Memory B cell (primary cell): ENCODE measurements at regions not wholly inside any gene's neighbourhood (a gene's known extent, or its start where the extent isn't known, plus 50 kb on each side); places are given as distances from the start of the nearest gene placed in this dataset.

Source experiments
- ATAC-seq: fragments of 150-1000 bp; cut with Tn5 transposase; 2 replicates; pipeline ENCODE4 v1.10.0; 2021; ENCODE audit warnings: low read depth, mild to moderate bottlenecking, moderate library complexity
- DNase-seq, 2 donors: peaks; one replicate each; pipeline ENCODE4 v3.0.0; 2022; ENCODE audit warnings: low spot score in 2 of 2
- H3K27ac Mint-ChIP-seq: one replicate; pipeline ENCODE4 v1.8.0; 2022; ENCODE audit warnings: mild to moderate bottlenecking, moderate library complexity, mixed read lengths
- H3K27me3 Mint-ChIP-seq: one replicate; pipeline ENCODE4 v1.8.0; 2022; ENCODE audit warnings: mixed read lengths
- H3K36me3 Mint-ChIP-seq: one replicate; pipeline ENCODE4 v1.8.0; 2022; ENCODE audit warnings: mild to moderate bottlenecking, mixed read lengths
- H3K4me1 Mint-ChIP-seq: one replicate; pipeline ENCODE4 v1.8.0; 2022; ENCODE audit warnings: mixed read lengths
- H3K4me3 Mint-ChIP-seq: one replicate; pipeline ENCODE4 v1.8.0; 2022; ENCODE audit warnings: mild to moderate bottlenecking, moderate library complexity, mixed read lengths
- H3K9me3 Mint-ChIP-seq: one replicate; pipeline ENCODE4 v1.8.0; 2022; ENCODE audit warnings: mixed read lengths

GRCh38 chrX:13252726-13253125, 67.1 kb downstream of the ATXN3L start:
- no peaks in the 10 kb centered on the region for H3K9me3 Mint-ChIP-seq
- no peaks in the 10 kb centered on the region for H3K36me3 Mint-ChIP-seq
- peaks cover 29% of the 10 kb centered on the region for H3K4me1 Mint-ChIP-seq
- no peak overlapping the region for H3K4me3 Mint-ChIP-seq
- ATAC-seq (no peak), DNase-seq (no peak)
- H3K27ac Mint-ChIP-seq, result no peak overlapping the region
- H3K27me3 Mint-ChIP-seq, result no peaks in the 10 kb centered on the region

- Mint-ChIP-seq H3K27me3 (no peaks in the 10 kb centered on the region), H3K4me3 (no peak overlapping the region), H3K36me3 (no peaks in the 10 kb centered on the region), H3K9me3 (no peaks in the 10 kb centered on the region), H3K27ac (no peak overlapping the region), H3K4me1 (peaks cover 22% of the 10 kb centered on the region)
- DNase-seq (no peak), ATAC-seq (no peak)
Measured at GRCh38 chrX:13250826-13251580, 68.8 kb downstream of the ATXN3L start.

GRCh38 chrX:13248867-13249486, 70.9 kb downstream of the ATXN3L start:
- Mint-ChIP-seq H3K9me3 (no peaks in the 10 kb centered on the region), H3K27me3 (no peaks in the 10 kb centered on the region), H3K36me3 (no peaks in the 10 kb centered on the region), H3K27ac (no peak overlapping the region), H3K4me3 (no peak overlapping the region), H3K4me1 (peaks cover 11% of the 10 kb centered on the region)
- no peak for ATAC-seq
- DNase-seq, result no peak

DNA sequence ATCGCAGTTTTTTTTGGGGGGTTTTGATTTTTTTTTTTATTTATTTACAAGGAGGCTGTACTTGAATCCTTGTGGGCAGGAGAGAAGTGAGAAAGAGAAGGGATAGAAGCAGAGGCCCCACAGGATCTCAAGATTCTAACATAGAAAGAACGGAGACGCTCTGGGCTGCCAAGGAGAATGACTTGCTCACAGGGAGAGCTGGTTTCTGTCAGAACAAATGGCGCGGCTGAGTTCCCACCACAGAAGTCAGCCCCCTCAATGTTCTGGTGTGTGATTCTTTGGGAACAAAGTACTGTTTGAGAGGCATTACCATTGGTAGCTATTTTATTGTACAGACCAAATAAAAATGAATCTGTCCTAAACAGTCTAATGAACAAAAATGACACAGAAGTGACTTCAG, 80.6 kb downstream of the ATXN3L start:
- H3K9me3 Mint-ChIP-seq, result no peaks in the 10 kb centered on the region
- no peaks in the 10 kb centered on the region for H3K27me3 Mint-ChIP-seq
- no peak overlapping the region for H3K27ac Mint-ChIP-seq
- no peaks in the 10 kb centered on the region for H3K36me3 Mint-ChIP-seq
- no peak overlapping the region for H3K4me3 Mint-ChIP-seq
- H3K4me1 Mint-ChIP-seq, result no peaks in the 10 kb centered on the region
- DNase-seq (no peak), ATAC-seq (no peak)

GRCh38 chrX:13235930-13236329, 83.9 kb downstream of the ATXN3L start:
- Mint-ChIP-seq H3K36me3 (no peaks in the 10 kb centered on the region), H3K4me1 (peaks cover 2% of the 10 kb centered on the region), H3K27ac (no peak overlapping the region), H3K4me3 (no peak overlapping the region), H3K9me3 (no peaks in the 10 kb centered on the region), H3K27me3 (no peaks in the 10 kb centered on the region)
- DNase-seq (no peak), ATAC-seq (no peak)

GRCh38 chrX:13232484-13232883, 87.4 kb downstream of the ATXN3L start:
- H3K4me3 Mint-ChIP-seq, result no peak overlapping the region
- H3K36me3 Mint-ChIP-seq, result no peaks in the 10 kb centered on the region
- H3K9me3 Mint-ChIP-seq, result no peaks in the 10 kb centered on the region
- H3K27ac Mint-ChIP-seq, result no peak overlapping the region
- no peak for ATAC-seq
- H3K4me1 Mint-ChIP-seq, result peaks cover 2% of the 10 kb centered on the region
- no peaks in the 10 kb centered on the region for H3K27me3 Mint-ChIP-seq
- DNase-seq, result no peak

- Mint-ChIP-seq H3K27me3 (no peaks in the 10 kb centered on the region), H3K4me3 (no peak overlapping the region), H3K9me3 (no peaks in the 10 kb centered on the region), H3K36me3 (no peaks in the 10 kb centered on the region), H3K4me1 (peaks cover 4% of the 10 kb centered on the region), H3K27ac (no peak overlapping the region)
- no peak for ATAC-seq
- DNase-seq, result no peak
Measured at GRCh38 chrX:13226214-13226613, 93.6 kb downstream of the ATXN3L start.

DNA sequence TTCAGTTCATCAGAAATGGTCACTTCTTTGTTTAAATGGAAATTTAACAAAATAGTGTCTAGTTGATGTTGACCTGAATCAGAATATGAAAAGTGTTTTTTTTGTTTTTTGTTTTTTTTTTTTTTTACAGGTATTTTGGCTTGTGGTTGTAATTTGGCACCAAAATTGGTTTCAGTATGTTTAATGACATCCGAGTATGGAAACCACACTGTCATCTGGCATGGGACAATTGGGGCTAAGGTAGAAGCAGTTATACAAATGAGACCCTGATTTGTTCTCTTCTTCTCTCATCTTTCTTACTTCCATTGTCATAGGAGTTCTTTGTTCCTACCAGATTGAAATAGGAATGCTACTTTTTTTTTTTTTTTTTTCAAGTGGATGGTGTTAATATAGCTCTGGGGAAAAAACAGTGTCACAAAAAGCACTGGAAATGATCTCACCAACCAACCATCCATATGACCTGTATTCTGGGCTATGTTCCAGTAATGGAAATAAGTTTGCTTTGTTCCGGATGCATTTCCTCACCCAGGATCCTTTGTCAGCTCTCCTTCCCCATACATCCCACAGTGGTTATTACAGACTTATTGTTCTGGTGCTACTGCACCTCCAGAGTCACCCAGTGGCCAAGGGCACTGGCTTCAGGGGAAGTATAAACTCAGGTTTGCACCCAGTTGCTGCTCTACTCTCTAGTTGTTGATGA, 95.8 kb downstream of the ATXN3L start:
- no peaks in the 10 kb centered on the region for H3K27me3 Mint-ChIP-seq

GRCh38 chrX:13220916-13221315, 98.9 kb downstream of the ATXN3L start:
- no peaks in the 10 kb centered on the region for H3K27me3 Mint-ChIP-seq
- no peaks in the 10 kb centered on the region for H3K9me3 Mint-ChIP-seq
- H3K36me3 Mint-ChIP-seq, result no peaks in the 10 kb centered on the region
- peaks cover 7% of the 10 kb centered on the region for H3K4me1 Mint-ChIP-seq
- no peak overlapping the region for H3K27ac Mint-ChIP-seq
- DNase-seq (no peak), ATAC-seq (no peak)
- H3K4me3 Mint-ChIP-seq, result peak overlapping the region; percentile 59

More for the DNA sequence above, 95.8 kb downstream of the ATXN3L start:
- Mint-ChIP-seq H3K9me3 (no peaks in the 10 kb centered on the region), H3K4me3 (no peak overlapping the region), H3K27ac (no peak overlapping the region), H3K4me1 (peaks cover 7% of the 10 kb centered on the region), H3K36me3 (no peaks in the 10 kb centered on the region)
- no peak for ATAC-seq
- no peak for DNase-seq

DNA sequence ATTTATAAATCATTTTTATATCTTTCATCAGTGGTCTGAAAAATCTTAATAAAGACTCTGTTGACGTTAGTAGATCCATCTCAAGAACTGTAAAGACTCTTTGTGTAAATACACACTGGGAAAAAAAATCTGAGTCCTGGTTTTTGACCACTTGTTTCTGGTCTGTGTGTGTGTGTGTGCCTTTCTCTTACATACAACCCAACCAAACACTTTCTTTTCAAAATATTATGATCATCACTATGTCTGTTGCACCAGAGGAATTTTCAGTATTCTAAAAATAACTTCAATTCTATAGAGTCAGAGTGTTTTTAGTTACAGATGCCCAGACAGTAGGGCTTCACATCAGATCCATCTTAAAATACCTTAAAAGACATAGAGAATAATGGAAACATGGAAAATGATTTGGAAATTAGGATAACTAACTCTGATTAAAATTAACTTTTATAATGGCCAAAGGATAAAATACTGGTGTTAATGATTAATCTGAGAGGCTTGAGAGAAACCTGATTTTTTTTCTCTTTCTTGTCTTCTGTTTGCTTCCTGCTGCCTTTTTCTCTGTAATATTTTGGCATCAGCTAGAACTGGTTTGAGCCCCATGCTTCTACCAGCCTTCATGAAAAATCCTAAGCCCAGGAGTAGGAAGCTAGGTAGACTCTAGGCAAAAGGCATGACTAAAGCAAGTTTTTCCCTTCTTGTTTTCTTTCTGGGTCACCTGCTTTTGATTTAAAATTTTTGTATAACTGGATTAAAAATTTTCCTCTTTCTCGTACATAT, 99.7 kb downstream of the ATXN3L start:
- Mint-ChIP-seq H3K9me3 (no peaks in the 10 kb centered on the region), H3K36me3 (no peaks in the 10 kb centered on the region), H3K4me3 (no peak overlapping the region), H3K27me3 (no peaks in the 10 kb centered on the region), H3K27ac (no peak overlapping the region), H3K4me1 (peaks cover 7% of the 10 kb centered on the region)
- no peak for ATAC-seq
- DNase-seq, result no peak

- Mint-ChIP-seq H3K4me1 (peaks cover 7% of the 10 kb centered on the region), H3K36me3 (peaks cover 2% of the 10 kb centered on the region), H3K27ac (no peak overlapping the region), H3K9me3 (no peaks in the 10 kb centered on the region), H3K4me3 (no peak overlapping the region), H3K27me3 (no peaks in the 10 kb centered on the region)
- ATAC-seq (no peak), DNase-seq (no peak)
Measured at GRCh38 chrX:13218758-13219157, 101.1 kb downstream of the ATXN3L start.

GRCh38 chrX:13216139-13216538, 103.7 kb downstream of the ATXN3L start:
- DNase-seq (no peak), ATAC-seq (no peak)
- Mint-ChIP-seq H3K4me1 (peaks cover 2% of the 10 kb centered on the region), H3K27ac (no peak overlapping the region), H3K36me3 (peaks cover 2% of the 10 kb centered on the region), H3K4me3 (no peak overlapping the region), H3K9me3 (no peaks in the 10 kb centered on the region), H3K27me3 (no peaks in the 10 kb centered on the region)

DNA sequence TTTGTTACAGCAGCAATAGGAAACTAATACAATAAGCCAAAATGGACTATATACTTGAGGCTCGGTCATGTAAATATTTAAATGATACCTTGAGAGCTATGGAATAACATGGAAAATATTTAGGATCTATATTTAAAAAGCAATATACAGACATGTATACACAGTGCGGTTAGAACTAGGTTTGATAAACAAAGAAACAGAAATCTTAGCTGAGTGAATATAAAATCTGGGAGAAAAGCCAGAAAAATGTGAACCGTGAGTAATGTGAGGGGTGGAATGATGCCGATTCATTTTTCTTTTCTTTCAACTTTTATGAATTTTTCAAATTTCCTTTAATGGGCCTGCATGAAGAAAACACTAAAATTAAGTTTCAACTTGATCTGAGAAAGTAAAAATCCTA, 104.1 kb downstream of the ATXN3L start:
- no peaks in the 10 kb centered on the region for H3K27me3 Mint-ChIP-seq
- no peak overlapping the region for H3K27ac Mint-ChIP-seq
- ATAC-seq (no peak), DNase-seq (no peak)
- H3K36me3 Mint-ChIP-seq, result peaks cover 2% of the 10 kb centered on the region
- no peak overlapping the region for H3K4me3 Mint-ChIP-seq
- no peaks in the 10 kb centered on the region for H3K9me3 Mint-ChIP-seq
- no peaks in the 10 kb centered on the region for H3K4me1 Mint-ChIP-seq

DNA sequence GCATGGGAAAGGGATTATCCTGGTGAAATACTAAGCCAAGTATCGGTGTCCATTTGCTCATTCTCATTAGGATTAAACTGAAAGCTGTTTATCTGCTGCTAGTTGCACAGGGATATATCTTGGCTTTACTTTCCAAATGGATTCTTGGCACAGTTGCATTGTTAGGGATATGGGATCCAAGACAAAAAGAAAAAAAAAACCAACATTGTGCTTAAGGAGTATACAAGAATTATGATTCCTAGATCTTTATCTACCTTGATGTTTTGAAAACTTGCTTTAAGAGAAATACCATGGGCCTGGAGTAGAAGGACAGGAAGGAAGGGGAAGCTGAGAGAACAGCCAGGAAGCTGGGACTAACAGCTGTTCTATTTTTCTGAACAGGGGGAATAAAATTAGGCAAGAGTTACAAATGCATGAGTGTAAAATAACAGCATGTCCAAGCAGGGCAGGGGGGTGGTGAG, 107.6 kb downstream of the ATXN3L start:
- no peak overlapping the region for H3K27ac Mint-ChIP-seq
- no peaks in the 10 kb centered on the region for H3K4me1 Mint-ChIP-seq
- DNase-seq, result no peak
- no peak for ATAC-seq
- H3K9me3 Mint-ChIP-seq, result no peaks in the 10 kb centered on the region
- no peak overlapping the region for H3K4me3 Mint-ChIP-seq
- H3K27me3 Mint-ChIP-seq, result no peaks in the 10 kb centered on the region
- peaks cover 2% of the 10 kb centered on the region for H3K36me3 Mint-ChIP-seq
